ENCODE measurements at regions not wholly inside any gene's neighbourhood (a gene's known extent, or its start where the extent isn't known, plus 50 kb on each side); places are given as distances from the start of the nearest gene placed in this dataset.

DNA sequence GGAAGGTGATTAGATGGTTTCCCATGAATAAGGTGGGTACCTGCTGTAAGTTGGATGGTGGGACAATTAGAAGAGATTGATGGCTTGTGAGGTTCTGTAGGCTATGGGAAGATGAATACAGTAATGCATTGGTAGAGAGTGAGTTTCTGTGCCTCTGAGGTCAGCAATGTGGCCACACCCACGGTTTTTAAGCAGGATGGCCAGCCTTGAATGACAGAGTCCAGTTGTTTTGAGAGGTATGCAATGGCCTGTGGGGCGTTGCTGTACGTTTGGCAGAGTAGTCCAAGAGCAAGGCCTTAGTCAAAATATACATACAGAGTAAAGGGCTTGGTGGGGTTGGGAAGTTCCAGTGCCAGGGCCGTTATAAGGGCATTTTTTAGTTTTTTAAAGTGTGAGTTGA lies 235.6 kb upstream of the C9orf72 start:
- no peaks in the 10 kb centered on the region for H3K27me3 ChIP-seq (ENCODE audit: control insufficient read depth, extremely low read depth, insufficient read depth, low read length)
- DNase-seq (ENCODE audit: low read depth, low spot score): no peak
- no peak overlapping the region for H3K4me3 ChIP-seq (ENCODE audit: control insufficient read depth in 2 of 3, extremely low read depth in 1 of 3, insufficient read depth in 2 of 3, low read depth in 1 of 3, low read length in 3 of 3)
- H3K27ac ChIP-seq (ENCODE audit: control insufficient read depth, insufficient read depth, low read length): no peak overlapping the region
- H2AFZ ChIP-seq (ENCODE audit: control insufficient read depth, low read length): no peak overlapping the region
- dilution Hi-C loops (cut with MboI; ENCODE audit: extremely low pct_ligation_motif_present, low sequenced_read_pairs): no loop called here
- no peak overlapping the region for H3K9ac ChIP-seq (ENCODE audit: control insufficient read depth, extremely low read depth, insufficient read depth, low read length)
- no peaks in the 10 kb centered on the region for H3K36me3 ChIP-seq (ENCODE audit: control insufficient read depth in 2 of 2, extremely low read depth in 1 of 2, insufficient read depth in 2 of 2, low read length in 2 of 2)
- no peaks in the 10 kb centered on the region for H3K79me2 ChIP-seq (ENCODE audit: control insufficient read depth, insufficient read depth, low read length)
- H3K4me2 ChIP-seq (ENCODE audit: control insufficient read depth, extremely low read depth, insufficient read depth, low read depth, low read length): no peak overlapping the region
- no peaks in the 10 kb centered on the region for H3K9me3 ChIP-seq (ENCODE audit: control insufficient read depth, low read depth, low read length)
- FAIRE-seq: no peak
- no peaks in the 10 kb centered on the region for H3K9me1 ChIP-seq (ENCODE audit: control insufficient read depth, extremely low read depth, insufficient read depth, low read length)
- no peaks in the 10 kb centered on the region for H3K4me1 ChIP-seq (ENCODE audit: control insufficient read depth, extremely low read depth, insufficient read depth, low read length)
- TF ChIP-seq, protein P1, sequence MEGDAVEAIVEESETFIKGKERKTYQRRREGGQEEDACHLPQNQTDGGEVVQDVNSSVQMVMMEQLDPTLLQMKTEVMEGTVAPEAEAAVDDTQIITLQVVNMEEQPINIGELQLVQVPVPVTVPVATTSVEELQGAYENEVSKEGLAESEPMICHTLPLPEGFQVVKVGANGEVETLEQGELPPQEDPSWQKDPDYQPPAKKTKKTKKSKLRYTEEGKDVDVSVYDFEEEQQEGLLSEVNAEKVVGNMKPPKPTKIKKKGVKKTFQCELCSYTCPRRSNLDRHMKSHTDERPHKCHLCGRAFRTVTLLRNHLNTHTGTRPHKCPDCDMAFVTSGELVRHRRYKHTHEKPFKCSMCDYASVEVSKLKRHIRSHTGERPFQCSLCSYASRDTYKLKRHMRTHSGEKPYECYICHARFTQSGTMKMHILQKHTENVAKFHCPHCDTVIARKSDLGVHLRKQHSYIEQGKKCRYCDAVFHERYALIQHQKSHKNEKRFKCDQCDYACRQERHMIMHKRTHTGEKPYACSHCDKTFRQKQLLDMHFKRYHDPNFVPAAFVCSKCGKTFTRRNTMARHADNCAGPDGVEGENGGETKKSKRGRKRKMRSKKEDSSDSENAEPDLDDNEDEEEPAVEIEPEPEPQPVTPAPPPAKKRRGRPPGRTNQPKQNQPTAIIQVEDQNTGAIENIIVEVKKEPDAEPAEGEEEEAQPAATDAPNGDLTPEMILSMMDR (optimal IDR thresholded peaks at IDR 0.05 in 1 of 3, IDR thresholded peaks at IDR 0.05 in 1 of 3, conservative IDR thresholded peaks at IDR 0.05 in 1 of 3; ENCODE audit: extremely low read depth in 1 of 3, insufficient read depth in 2 of 3, low read length in 3 of 3): no peak
- TF ChIP-seq EZH2 (IDR thresholded peaks at IDR 0.05; ENCODE audit: low read length): no peak
- H4K20me1 ChIP-seq (ENCODE audit: control insufficient read depth, extremely low read depth, insufficient read depth, low read length): no peaks in the 10 kb centered on the region

DNA sequence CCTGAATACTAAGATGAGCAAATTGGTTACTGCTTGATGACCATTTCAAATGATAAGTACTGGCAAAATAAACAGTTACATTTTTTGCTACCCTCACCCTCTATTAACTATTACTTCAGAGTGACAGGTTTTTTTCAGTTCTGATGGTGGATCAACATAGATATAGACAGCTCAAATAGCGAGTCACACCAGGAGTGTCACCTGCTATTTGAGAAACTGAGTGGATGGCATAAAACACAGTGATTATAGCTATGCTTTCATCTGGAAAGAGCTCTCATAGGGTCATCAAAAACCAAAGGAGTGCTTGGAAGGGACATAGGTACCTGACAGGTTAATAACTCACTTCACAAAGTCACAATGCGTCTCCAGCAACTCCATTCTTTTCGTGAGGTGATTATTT lies 244.5 kb upstream of the C9orf72 start:
- no peaks in the 10 kb centered on the region for H3K79me2 ChIP-seq (ENCODE audit: control insufficient read depth, insufficient read depth, low read length)
- H3K36me3 ChIP-seq (ENCODE audit: control insufficient read depth in 2 of 2, extremely low read depth in 1 of 2, insufficient read depth in 2 of 2, low read length in 2 of 2): no peaks in the 10 kb centered on the region
- no peaks in the 10 kb centered on the region for H3K9me3 ChIP-seq (ENCODE audit: control insufficient read depth, low read depth, low read length)
- H3K9ac ChIP-seq (ENCODE audit: control insufficient read depth, extremely low read depth, insufficient read depth, low read length): no peak overlapping the region
- no peak for DNase-seq (ENCODE audit: low read depth, low spot score)
- H2AFZ ChIP-seq (ENCODE audit: control insufficient read depth, low read length): no peak overlapping the region
- H3K4me3 ChIP-seq (ENCODE audit: control insufficient read depth in 2 of 3, extremely low read depth in 1 of 3, insufficient read depth in 2 of 3, low read depth in 1 of 3, low read length in 3 of 3): no peak overlapping the region
- H3K4me2 ChIP-seq (ENCODE audit: control insufficient read depth, extremely low read depth, insufficient read depth, low read depth, low read length): no peak overlapping the region
- H3K4me1 ChIP-seq (ENCODE audit: control insufficient read depth, extremely low read depth, insufficient read depth, low read length): no peaks in the 10 kb centered on the region
- FAIRE-seq: no peak
- dilution Hi-C loops (cut with MboI; ENCODE audit: extremely low pct_ligation_motif_present, low sequenced_read_pairs): no loop called here
- TF ChIP-seq EZH2 (IDR thresholded peaks at IDR 0.05; ENCODE audit: low read length): no peak
- TF ChIP-seq, protein P1 (optimal IDR thresholded peaks at IDR 0.05 in 1 of 3, IDR thresholded peaks at IDR 0.05 in 1 of 3, conservative IDR thresholded peaks at IDR 0.05 in 1 of 3; ENCODE audit: extremely low read depth in 1 of 3, insufficient read depth in 2 of 3, low read length in 3 of 3): no peak
- no peaks in the 10 kb centered on the region for H3K27me3 ChIP-seq (ENCODE audit: control insufficient read depth, extremely low read depth, insufficient read depth, low read length)
- no peaks in the 10 kb centered on the region for H4K20me1 ChIP-seq (ENCODE audit: control insufficient read depth, extremely low read depth, insufficient read depth, low read length)
- no peaks in the 10 kb centered on the region for H3K9me1 ChIP-seq (ENCODE audit: control insufficient read depth, extremely low read depth, insufficient read depth, low read length)
- H3K27ac ChIP-seq (ENCODE audit: control insufficient read depth, insufficient read depth, low read length): no peak overlapping the region

Data from keratinocyte (primary cell).